H54 (cell line): ENCODE measurements at regions not wholly inside any gene's neighbourhood (a gene's known extent, or its start where the extent isn't known, plus 50 kb on each side); places are given as distances from the start of the nearest gene placed in this dataset.
A peak's percentile ranks its signal among the peaks of the same experiment; 100 is the strongest.

Experiments
- DNase-seq: peaks from one replicate; pipeline ENCODE4 v3.0.0; 2011; ENCODE audit warnings: low spot score, mixed read lengths; ENCODE audit not compliant: insufficient read length
- FAIRE-seq: peaks from 3 replicates; lab custom pipeline; 2011; peaks lifted over from hg19 to GRCh38; lab: Jason Lieb, UNC
- POLR2A ChIP-seq: IDR thresholded peaks from 2 replicates; pipeline ENCODE4 v1.6.1; 2011; ENCODE audit warnings: low read depth, mild to moderate bottlenecking, low read length

- DNase-seq (no peak), FAIRE-seq (peak; percentile 55)
- no peak for TF ChIP-seq POLR2A
These were observed 264.2 kb downstream of the USP25 start for GRCh38 chr21:15993951-15994350.

- TF ChIP-seq POLR2A = no peak
- DNase-seq (no peak), FAIRE-seq (no peak)
These were observed 270.0 kb downstream of the USP25 start for GRCh38 chr21:15999741-16000140.

GRCh38 chr21:16002874-16003466 is 273.2 kb downstream of the USP25 start:
- no peak for FAIRE-seq
- no peak for DNase-seq
- no peak for TF ChIP-seq POLR2A

- no peak for TF ChIP-seq POLR2A
- FAIRE-seq (no peak), DNase-seq (no peak)
These were observed 274.3 kb downstream of the USP25 start for GRCh38 chr21:16004086-16004485.

- DNase-seq = no peak
- no peak for FAIRE-seq
These were observed 274.7 kb downstream of the USP25 start for GRCh38 chr21:16004523-16004922.

GRCh38 chr21:16005996-16006395 is 276.2 kb downstream of the USP25 start:
- DNase-seq (no peak), FAIRE-seq (no peak)
- TF ChIP-seq POLR2A = no peak

More at GRCh38 chr21:16004523-16004922, 274.7 kb downstream of the USP25 start:
- TF ChIP-seq POLR2A = no peak

GRCh38 chr21:16007943-16008342 is 278.2 kb downstream of the USP25 start:
- TF ChIP-seq POLR2A = no peak
- DNase-seq = no peak
- FAIRE-seq = no peak

DNA sequence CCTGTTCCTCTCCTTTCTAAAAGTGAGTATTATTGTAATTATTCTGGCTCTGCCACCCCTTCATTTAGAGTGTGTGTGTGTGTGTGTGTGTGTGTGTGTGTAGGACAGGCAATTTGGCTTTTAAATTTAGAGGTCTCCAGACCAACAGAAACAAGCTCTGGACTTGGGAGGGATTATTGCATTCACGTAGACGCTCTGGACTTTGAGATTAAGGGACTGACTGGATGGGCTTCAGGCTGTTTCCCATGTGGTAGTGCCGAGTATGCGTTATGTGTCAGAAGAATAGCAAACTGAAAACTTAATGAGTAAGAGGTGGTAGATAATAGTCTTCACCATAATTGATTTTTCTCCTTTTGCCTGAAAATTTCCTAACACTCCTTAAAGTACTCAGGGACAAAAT is 281.9 kb downstream of the USP25 start:
- DNase-seq = no peak

DNA sequence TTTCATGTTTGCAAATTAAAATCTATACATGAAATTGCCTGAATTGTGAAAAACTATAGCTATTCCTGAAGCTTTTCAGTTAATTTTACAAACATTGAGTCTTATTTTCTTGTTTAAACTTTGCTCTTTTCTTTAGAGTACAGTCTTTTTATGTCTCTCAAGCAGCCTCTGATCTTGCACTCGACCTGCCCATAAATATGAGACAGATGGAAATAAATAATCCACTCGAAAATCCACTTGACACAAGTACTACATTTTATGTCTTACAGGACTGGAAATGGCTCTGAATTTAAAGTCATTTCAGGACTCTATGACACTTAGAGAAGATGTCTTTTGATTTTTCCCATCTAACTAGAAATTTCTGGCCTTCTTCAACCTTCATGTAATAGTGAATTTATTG is 283.8 kb downstream of the USP25 start:
- TF ChIP-seq POLR2A = no peak
- no peak for DNase-seq
- FAIRE-seq = no peak

More for the DNA sequence above, 281.9 kb downstream of the USP25 start:
- no peak for TF ChIP-seq POLR2A
- no peak for FAIRE-seq

DNA sequence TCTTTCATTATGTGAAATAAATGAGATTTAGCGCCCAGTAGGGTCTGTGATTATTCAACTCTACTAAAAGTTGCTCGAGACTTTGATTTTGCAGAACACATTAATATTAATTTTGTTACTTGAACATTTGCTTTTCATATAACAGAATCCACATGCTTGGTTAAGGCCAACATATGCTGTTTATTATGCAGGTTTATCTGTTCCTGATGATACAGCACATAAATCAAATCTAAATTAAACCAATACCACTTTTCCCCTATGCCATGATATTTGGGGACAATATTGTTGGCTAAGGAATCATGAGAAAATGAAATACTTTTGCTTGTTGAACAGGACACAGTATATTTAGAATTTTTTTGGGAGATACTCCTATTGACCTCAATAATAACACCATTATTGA is 291.1 kb downstream of the USP25 start:
- no peak for FAIRE-seq
- TF ChIP-seq POLR2A = no peak
- no peak for DNase-seq

DNA sequence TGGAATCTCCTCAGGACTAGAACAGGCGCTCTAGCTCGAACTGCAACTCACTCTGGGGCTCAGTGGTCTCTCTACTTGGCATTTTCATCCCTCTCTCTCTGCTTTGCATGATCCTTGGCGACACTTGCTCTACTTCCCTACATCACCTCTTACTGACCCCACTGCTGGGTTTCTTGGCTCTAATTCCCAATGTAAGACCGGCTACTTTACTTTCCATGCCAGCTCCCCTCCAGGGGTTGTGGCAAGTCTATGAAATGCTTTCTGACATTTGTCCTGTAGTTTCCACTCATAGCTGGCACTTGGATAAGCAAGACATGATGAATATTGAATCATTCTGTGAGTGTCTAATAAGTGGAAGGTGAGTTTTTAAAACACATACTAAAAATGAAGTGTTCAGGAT is 292.3 kb downstream of the USP25 start:
- no peak for FAIRE-seq
- TF ChIP-seq POLR2A = no peak

DNA sequence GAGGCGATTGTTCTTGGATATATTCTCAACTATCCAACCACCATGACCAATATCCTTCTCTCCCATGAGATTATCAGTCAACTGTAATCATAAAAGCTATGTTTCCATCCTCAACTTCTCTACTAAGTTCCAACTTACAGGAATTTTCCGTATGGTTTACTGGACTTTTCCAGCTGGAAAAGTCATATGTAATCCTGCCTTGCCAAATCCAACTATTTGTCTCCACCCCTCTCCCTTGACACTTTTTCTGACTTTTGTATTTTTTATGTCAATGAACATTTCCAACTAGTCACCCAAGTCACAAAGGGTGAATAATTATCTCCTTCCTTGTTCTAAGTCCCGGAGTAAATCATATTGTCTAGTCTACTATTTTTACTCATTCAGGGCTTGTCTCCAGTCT is 293.1 kb downstream of the USP25 start:
- TF ChIP-seq POLR2A = no peak
- DNase-seq = no peak
- no peak for FAIRE-seq

More for the DNA sequence above, 292.3 kb downstream of the USP25 start:
- DNase-seq = no peak

DNA sequence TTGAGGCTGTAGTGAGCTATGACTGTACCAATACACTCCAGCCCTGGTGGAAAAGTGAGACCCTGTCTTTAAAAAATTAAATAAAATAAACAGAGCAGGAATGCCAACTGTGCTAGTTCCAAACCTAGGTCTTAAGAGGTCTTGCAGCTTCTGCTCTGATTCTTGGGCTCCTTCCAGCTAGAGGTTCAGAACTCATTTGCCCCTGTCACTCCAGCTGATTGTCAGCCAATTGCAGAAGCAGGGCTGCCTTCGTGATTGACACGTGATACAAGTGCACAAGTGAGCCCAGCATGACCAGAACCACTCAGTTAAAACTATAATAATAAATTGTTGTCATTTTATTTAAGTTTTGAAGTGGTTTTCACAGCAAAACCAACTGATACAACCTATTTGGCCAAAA is 298.4 kb downstream of the USP25 start:
- no peak for FAIRE-seq
- no peak for TF ChIP-seq POLR2A
- DNase-seq = no peak

DNA sequence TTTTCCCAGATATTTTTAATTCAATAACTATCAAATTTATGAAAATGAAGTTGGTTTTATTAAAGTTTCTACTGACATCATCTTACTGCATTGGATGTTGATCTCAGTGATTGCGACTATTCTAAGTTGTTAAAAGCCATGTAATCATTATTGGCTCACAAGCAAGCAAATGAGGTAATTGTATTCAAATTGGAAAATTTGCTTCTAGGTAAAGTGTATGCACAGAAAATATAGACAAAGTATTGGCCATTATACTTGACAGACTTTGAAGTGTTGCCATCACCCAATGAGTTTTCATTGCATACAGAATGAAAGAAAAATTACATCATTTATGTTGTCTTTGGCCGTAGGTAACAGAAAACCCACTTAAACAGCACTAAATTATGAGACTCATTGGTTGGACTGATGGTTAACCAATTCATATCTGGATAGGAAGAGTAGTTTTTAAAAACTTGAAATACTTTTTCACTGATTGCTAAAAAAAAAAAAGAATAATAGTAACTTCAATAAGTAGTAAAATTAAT is 299.2 kb downstream of the USP25 start:
- no peak for DNase-seq
- no peak for FAIRE-seq
- no peak for TF ChIP-seq POLR2A

- no peak for TF ChIP-seq POLR2A
- DNase-seq = no peak
- no peak for FAIRE-seq
These were observed 303.4 kb downstream of the USP25 start for GRCh38 chr21:16033193-16033592.
